ENCODE measurements at regions not wholly inside any gene's neighbourhood (a gene's known extent, or its start where the extent isn't known, plus 50 kb on each side); places are given as distances from the start of the nearest gene placed in this dataset.
"Not testable (repeated sequence)": the region's sequence is repeated elsewhere in the genome, so short reads cannot be mapped to it uniquely, and the experiment has no call there.

DNA sequence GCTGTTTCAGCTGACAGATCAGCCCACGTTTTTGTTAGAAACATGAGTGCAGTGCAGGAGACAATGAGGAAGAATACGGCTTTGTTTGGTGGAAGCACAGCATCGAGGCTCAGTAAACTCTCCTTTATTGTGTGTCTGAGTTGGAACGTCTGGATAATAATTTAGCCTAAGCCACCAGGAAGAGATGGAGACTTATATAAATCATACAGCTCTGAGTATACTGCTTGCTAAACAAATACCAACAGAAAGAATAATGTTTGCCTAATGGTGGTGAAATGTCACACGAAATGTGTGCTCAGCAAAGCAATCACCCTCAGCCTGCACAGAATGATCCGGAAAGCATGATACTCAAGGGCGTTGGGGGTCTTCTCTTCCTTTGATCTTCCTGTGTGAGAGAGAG is 664.1 kb upstream of the ADARB2 start:
- DNase-seq (ENCODE audit: insufficient read length, low spot score), result no peak
- FAIRE-seq, result no peak

GRCh38 chr10:2399482-2399881 is 662.2 kb upstream of the ADARB2 start:
- FAIRE-seq, result no peak
- DNase-seq (ENCODE audit: insufficient read length, low spot score), result no peak

GRCh38 chr10:2392145-2392812 is 655.0 kb upstream of the ADARB2 start:
- no peak for FAIRE-seq
- DNase-seq (ENCODE audit: insufficient read length, low spot score), result no peak

GRCh38 chr10:2387672-2388071 is 650.3 kb upstream of the ADARB2 start:
- DNase-seq (ENCODE audit: insufficient read length, low spot score), result no peak
- no peak for FAIRE-seq

DNA sequence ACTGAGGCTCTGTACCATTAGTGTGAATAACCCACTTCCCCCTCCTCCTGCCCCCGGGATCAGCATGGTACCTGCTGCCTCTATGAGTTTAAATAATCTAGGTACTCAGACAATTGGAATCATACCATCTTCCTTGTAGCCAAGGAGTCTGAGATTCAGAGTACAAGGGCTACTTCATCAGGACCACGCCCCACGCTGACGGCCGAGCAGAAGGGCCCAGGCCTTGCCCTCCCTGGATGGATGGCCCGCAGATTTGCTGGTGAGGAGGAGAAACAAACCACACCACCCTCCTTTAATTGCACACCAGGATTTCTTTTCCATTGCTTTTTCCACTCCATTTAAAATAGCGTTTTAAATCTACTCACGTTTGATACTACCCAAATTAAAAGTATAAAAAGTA is 649.9 kb upstream of the ADARB2 start:
- DNase-seq (ENCODE audit: insufficient read length, low spot score), result no peak
- FAIRE-seq, result no peak

DNA sequence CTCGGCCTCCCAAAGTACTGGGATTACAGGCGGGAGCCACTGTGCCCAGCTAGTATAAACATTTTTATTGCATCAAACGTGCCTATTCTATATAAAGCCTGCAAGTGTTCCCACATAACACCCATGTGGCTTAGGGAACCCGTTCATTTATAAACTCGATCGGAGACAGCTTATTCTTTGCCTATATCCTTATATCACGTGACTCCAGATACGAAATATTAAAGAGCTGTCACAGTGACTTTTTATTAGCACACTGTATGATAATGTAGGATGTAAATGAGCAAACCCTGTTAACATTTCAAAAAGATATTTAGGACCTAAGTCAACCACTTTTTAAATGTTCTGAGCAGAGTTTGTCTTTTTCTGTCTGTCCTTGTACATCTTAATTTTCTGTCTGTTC is 642.9 kb upstream of the ADARB2 start:
- DNase-seq (ENCODE audit: insufficient read length, low spot score) (no peak), FAIRE-seq (no peak)

DNA sequence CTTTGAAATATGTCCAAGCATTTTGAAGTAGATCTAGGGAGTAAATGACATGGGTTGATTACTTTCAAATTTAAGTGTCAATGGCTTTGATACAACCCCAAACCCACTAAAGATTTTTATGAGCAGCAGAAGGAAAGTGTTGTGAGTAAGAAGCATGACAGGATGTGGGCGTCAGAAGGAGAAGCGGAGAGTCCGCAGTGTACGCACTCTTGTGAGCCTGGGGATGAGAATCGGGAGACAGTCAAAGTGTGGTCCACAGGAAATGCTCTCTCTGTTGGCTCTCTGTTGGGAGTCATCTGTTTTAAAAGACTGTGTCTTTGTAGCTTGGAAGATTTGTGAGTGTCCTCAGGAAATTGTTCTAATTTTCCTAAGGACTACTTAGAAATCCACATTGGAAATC is 629.8 kb upstream of the ADARB2 start:
- DNase-seq (ENCODE audit: insufficient read length, low spot score), result no peak
- FAIRE-seq, result no peak

- DNase-seq (ENCODE audit: insufficient read length, low spot score) (no peak), FAIRE-seq (no peak)
Measured at GRCh38 chr10:2366264-2366931, 629.1 kb upstream of the ADARB2 start.

- FAIRE-seq, result no peak
- no peak for DNase-seq (ENCODE audit: insufficient read length, low spot score)
Measured at GRCh38 chr10:2362331-2362730, 625.0 kb upstream of the ADARB2 start.

DNA sequence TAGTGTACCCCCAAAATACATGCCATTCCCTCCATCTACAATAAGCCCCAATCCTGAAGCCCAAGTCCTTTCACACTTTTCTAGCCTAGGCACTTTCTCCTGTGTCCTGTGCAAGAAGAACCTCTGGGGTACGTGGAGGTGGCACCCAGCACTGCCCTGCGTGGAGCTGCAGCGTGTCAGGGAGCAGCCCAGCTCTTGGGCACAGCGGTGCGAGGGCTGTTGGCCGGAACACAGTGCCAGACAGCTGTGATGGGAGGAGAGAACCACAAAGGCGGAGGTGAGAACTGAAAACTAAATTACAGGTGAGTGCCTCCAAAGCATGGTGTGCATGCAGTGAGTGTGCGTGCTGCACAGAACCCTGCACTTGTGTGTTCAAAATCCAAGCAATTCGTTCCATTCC is 621.3 kb upstream of the ADARB2 start:
- DNase-seq (ENCODE audit: insufficient read length, low spot score), result no peak
- no peak for FAIRE-seq

GRCh38 chr10:2356670-2357069 is 619.3 kb upstream of the ADARB2 start:
- FAIRE-seq, result no peak
- DNase-seq (ENCODE audit: insufficient read length, low spot score), result no peak

- FAIRE-seq, result no peak
- no peak for DNase-seq (ENCODE audit: insufficient read length, low spot score)
Measured at GRCh38 chr10:2351566-2351965, 614.2 kb upstream of the ADARB2 start.

DNA sequence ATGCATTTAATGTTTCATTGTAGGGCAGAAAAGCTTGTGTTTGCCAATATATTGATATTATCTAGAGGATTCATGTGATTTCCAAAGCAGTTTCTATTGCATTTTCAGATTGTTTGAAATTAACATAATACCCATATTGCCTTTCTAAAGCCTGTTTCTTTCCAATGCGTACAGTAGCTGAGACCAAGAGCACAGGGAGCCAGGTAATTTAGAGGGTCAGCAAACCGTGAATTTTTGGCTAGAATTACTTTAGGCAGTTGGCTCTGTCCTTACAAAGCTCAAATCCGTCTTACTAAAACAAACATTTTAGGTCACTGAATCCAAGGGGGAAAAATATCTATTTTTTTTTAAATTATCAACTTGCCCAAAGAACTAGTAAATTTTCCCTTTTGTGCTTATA is 604.9 kb upstream of the ADARB2 start:
- no peak for FAIRE-seq

GRCh38 chr10:2340831-2341647 is 603.7 kb upstream of the ADARB2 start:
- FAIRE-seq, result no peak
- no peak for DNase-seq (ENCODE audit: insufficient read length, low spot score)

More for the DNA sequence above, 604.9 kb upstream of the ADARB2 start:
- no peak for DNase-seq (ENCODE audit: insufficient read length, low spot score)

DNA sequence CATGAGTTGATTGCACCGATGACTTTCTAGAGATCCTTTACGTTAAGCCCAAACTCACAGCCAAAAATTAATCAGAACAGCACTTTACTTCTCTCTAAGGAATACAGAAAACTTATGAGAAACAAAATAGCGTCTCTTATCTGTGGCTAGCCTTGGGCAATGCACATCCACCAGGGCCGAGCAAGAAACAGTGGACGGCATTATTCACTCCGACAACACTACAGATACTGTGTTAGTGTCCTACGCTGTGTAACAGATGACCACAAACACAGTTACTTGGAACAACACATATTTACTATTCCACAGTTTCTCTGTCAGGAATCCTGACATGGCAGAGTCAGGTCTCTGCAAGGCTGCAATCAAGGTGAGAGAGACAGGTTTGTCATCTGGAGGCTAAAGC is 598.3 kb upstream of the ADARB2 start:
- no peak for FAIRE-seq
- DNase-seq (ENCODE audit: insufficient read length, low spot score), result no peak

DNA sequence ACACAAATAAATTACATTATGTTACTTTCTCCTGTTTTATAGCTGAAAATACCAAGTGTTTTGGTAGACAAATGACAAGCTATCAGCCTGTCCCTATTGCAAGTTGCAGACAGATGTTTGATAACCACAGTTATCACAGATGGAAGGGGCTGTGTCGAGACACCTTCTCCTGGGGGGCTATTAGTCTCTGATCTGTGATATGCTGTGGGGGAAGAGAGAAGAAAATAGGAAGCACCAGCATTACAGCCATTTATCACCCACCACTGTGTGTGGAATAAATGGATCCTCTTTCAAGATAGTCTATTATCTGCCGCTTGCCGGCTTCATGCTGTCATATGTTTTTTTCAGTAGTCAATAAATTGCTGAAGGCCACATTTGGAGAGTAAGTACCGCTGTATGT is 597.2 kb upstream of the ADARB2 start:
- FAIRE-seq (no peak), DNase-seq (ENCODE audit: insufficient read length, low spot score) (no peak)

DNA sequence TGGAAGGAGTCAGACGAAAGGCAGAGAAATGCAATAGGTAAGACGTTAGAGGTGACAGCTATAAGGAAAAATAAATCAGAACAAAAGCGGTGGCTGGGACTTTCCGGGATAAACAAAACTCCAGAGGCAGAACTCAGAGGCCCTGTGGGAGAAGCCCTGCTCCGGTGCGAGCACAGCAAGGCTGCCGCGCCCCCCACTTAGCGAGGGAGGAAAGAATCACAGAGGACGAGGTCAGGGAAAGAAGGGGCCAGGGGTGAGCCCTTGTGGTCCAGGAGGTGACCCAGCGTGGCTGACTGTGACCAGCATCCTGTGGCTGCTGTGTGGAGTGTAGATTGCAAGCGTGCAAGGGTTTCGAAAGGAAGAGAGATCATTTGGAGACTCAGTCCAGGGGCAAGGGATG is 591.8 kb upstream of the ADARB2 start:
- FAIRE-seq, result no peak
- DNase-seq (ENCODE audit: insufficient read length, low spot score), result no peak

DNA sequence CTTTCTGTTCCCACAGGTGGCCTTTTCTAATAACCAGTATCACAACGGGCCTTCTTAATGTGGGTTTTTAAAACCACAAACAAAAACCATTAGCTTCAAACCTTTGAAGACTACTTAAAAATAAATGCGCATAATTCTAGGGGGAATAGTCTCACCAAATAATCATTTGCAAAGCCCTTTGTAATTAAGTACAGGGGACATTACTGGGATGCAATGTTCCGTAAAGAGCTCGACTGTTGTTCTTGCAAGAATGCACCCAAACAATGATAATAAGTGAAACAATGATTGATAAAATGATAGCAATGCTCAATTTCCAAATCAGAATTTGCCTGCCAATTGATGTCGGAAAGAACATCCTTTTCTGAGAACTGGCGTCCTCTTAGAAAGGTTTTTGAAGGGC is 589.1 kb upstream of the ADARB2 start:
- FAIRE-seq (no peak), DNase-seq (ENCODE audit: insufficient read length, low spot score) (no peak)

- not testable (repeated sequence) for DNase-seq (ENCODE audit: insufficient read length, low spot score); FAIRE-seq
Measured at GRCh38 chr10:2315045-2315485, 577.7 kb upstream of the ADARB2 start.

DNA sequence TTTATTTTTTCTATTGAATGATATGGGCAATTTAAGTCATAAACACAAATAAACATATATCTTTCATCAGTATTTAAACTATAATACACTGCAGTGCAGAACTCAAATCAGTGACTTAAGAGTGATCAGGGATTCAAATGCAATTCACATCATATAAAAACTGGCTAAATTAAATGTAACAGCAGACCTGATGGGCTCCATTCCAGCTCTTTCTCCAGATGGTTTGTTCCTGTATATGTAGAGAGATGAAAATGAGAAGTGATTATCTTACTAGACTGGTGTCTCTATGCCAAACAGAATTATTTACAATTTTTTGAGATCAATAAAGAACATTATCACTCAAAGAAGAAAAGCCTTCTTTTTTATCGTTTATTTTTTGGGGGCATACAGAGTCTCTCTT is 568.8 kb upstream of the ADARB2 start:
- DNase-seq (ENCODE audit: insufficient read length, low spot score) (no peak), FAIRE-seq (no peak)

GRCh38 chr10:2303169-2303568 is 565.8 kb upstream of the ADARB2 start:
- DNase-seq (ENCODE audit: insufficient read length, low spot score), result peak; percentile 4
- FAIRE-seq, result no peak

GRCh38 chr10:2301227-2301626 is 563.9 kb upstream of the ADARB2 start:
- DNase-seq (ENCODE audit: insufficient read length, low spot score) (no peak), FAIRE-seq (no peak)
